ENCODE measurements at regions not wholly inside any gene's neighbourhood (a gene's known extent, or its start where the extent isn't known, plus 50 kb on each side); places are given as distances from the start of the nearest gene placed in this dataset.

DNA sequence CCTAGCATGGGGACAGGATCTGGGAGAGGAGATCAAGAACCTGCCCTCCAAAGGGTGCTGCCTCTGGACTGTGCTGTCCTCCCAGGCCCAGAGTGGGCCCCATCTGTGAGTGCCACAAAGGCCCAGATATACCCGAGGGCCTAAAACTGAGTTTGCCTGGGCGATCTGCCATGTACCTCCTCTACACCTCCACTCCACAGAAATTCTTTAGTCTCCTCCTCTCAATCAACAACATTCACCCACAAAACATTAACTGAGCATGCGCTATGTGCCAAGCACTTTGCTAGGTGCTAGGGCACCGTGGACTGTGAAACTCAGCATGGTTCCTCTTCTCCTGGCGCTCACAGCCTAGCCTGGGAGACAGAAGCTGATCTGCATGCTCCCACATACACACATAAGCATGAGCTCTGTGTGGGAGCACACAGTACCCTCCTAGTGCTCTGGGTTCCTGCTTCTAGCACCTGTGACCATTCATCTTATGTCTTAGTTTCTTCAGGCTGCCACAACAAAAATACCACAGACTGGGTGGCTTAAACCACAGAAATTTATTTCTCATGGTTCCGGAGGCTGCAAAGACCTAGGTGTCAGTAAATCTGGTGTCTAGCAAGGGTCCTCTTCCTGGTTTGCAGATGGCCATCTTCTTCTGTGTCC lies 82.0 kb upstream of the FSTL4 start:
- Histone ChIP-seq H2BK5ac (ENCODE audit: low read depth, low read length) (no peak overlapping the region), H4K20me1 (replicated peaks in 1 of 2; ENCODE audit: control insufficient read depth in 1 of 2, insufficient read depth in 2 of 2, low read length in 2 of 2) (peaks cover 0 to 2% of the 10 kb centered on the region in 2 experiments), H3K79me1 (ENCODE audit: low read depth, low read length) (no peaks in the 10 kb centered on the region), H2BK20ac (ENCODE audit: low read length) (0 out of 2 replicates have a peak overlapping the region, but pooled peaks have one; percentile 0), H3K14ac (ENCODE audit: insufficient read length) (no peak overlapping the region), H3K23me2 (ENCODE audit: low read depth, low read length) (no peaks in the 10 kb centered on the region), H3K18ac (ENCODE audit: extremely low read depth, low read length) (no peak overlapping the region), H3K27me3 (replicated peaks in 1 of 4; ENCODE audit: control insufficient read depth in 3 of 4, extremely low read depth in 1 of 4, insufficient read depth in 3 of 4, low read length in 3 of 4) (no peaks in the 10 kb centered on the region), H3K27ac (ENCODE audit: low read depth, low read length) (no peak overlapping the region), H3K4me2 (ENCODE audit: insufficient read depth in 1 of 2, low read depth in 2 of 2, low read length in 2 of 2) (no peak overlapping the region), H3K56ac (replicated peaks; ENCODE audit: insufficient read length, low read depth, low read length) (no peak overlapping the region), H3K9ac (replicated peaks in 1 of 4; ENCODE audit: extremely low read depth in 1 of 4, low read depth in 3 of 4, low read length in 3 of 4) (no peak overlapping the region), H3K23ac (ENCODE audit: insufficient read length) (no peak overlapping the region), H2AK5ac (ENCODE audit: low read depth, low read length) (no peak overlapping the region), H2BK12ac (ENCODE audit: low read depth, low read length) (no peak overlapping the region), H3K79me2 (ENCODE audit: control insufficient read depth in 1 of 2, insufficient read depth in 2 of 2, low read length in 2 of 2) (no peaks in the 10 kb centered on the region), H4K91ac (replicated peaks; ENCODE audit: insufficient read length, low read length) (no peak overlapping the region), H2BK15ac (ENCODE audit: low read length) (no peak overlapping the region), H4K5ac (ENCODE audit: insufficient read length, low read depth, low read length) (no peak overlapping the region), H3K4ac (replicated peaks; ENCODE audit: insufficient read length, low read depth, low read length) (no peak overlapping the region), H3K36me3 (ENCODE audit: control insufficient read depth in 2 of 4, insufficient read depth in 4 of 4, low read length in 3 of 4) (no peaks in the 10 kb centered on the region), H2BK120ac (replicated peaks; ENCODE audit: low read depth, low read length) (no peak overlapping the region), H3K9me3 (ENCODE audit: insufficient read depth in 2 of 2, low read depth in 1 of 2, low read length in 1 of 2) (no peaks in the 10 kb centered on the region), H3K4me1 (replicated peaks in 1 of 4; ENCODE audit: control insufficient read depth in 3 of 4, insufficient read depth in 4 of 4, low read length in 3 of 4) (no peaks in the 10 kb centered on the region), H4K8ac (ENCODE audit: extremely low read depth, insufficient read depth, low read length) (no peak overlapping the region), H3K4me3 (ENCODE audit: extremely low read depth in 1 of 4, insufficient read depth in 2 of 4, low read depth in 3 of 4, low read length in 4 of 4) (no peak overlapping the region), H2AFZ (ENCODE audit: low read length) (no peak overlapping the region)
- CTCF ChIA-PET (ENCODE audit: partially characterized antibody) = interaction anchor here (1.6 kb wide), 1 partner anchor 18 kb away, joined by 3 read pairs; no protein-coding TSS in a partner anchor
- POLR2A ChIA-PET (ENCODE audit: partially characterized antibody) = no interaction called here
- no peak for FAIRE-seq
- TF ChIP-seq FOSL1 (IDR thresholded peaks at IDR 0.05; ENCODE audit: insufficient read depth, low read depth, low read length) = no peak
- TF ChIP-seq NANOG (IDR thresholded peaks at IDR 0.05; ENCODE audit: insufficient read depth, low read depth, low read length, poor library complexity, severe bottlenecking) = no peak
- 90% methylated on average over 6 of the region's 6 CpGs; no CpG with 5 or more reads in 1 of the 2 experiments for WGBS, 2 experiments (ENCODE audit: extremely low coverage in 1 of 2, insufficient coverage in 1 of 2, insufficient read length in 1 of 2, insufficient replicate concordance in 2 of 2, low coverage in 1 of 2, low lambda C conversion rate in 2 of 2, missing lambda C conversion rate in 1 of 2)
- no peak for DNase-seq (ENCODE audit: low read depth in 1 of 2, low spot score in 2 of 2)
